GM18498 (cell line): ENCODE measurements at regions not wholly inside any gene's neighbourhood (a gene's known extent, or its start where the extent isn't known, plus 50 kb on each side); places are given as distances from the start of the nearest gene placed in this dataset.

Experiments
- ATAC-seq: cut with Tn5 transposase; IDR thresholded peaks from one replicate; pipeline ENCODE4 v1.9.1; 2021; ENCODE audit warnings: mild to moderate bottlenecking, moderate library complexity; ENCODE audit not compliant: unreplicated experiment

DNA sequence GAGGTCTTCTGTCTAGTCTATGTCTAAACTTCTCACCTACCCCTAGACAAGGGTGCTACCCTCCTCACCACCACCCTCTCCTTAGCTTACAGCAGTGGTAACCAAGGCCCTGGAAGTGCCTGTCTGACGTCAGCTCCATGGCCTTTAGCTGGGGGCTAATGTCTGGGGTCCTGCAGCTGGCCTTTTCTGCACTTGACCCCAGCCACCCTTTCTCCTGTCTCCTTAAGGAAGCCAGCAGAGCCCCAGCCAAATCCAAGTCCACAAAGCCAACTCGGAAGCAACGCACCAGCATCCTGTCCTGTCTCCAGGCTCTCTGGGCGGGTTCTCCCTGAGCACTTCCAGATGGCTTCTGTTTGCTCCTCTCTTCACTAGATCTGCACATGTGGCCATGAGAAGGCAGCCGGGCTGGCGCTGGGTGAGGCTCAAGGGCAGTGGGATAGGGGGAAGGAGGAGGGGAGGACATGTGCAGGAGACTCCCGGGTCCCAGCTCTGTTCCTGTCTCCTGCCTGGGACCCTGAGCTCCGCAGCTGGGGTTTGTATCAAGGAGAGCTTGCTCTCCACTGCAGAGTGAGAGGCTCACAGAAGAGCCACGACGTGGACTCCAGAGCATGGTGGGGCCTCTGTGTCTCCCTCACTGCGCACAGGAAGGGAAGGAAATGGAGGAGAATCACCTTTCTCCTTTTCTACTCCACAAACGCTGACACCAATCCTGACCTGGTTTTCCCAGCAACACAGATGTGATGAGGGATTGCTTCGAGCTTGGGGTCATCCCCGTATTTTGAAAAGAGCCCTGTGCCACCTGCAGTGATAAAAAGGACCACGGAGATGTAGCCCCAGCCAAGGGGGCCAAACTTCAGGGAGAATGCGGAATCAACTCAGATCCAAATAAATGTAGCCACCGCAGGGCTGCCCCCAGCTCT lies 204.2 kb downstream of the USP12 start:
- no peak for ATAC-seq

DNA sequence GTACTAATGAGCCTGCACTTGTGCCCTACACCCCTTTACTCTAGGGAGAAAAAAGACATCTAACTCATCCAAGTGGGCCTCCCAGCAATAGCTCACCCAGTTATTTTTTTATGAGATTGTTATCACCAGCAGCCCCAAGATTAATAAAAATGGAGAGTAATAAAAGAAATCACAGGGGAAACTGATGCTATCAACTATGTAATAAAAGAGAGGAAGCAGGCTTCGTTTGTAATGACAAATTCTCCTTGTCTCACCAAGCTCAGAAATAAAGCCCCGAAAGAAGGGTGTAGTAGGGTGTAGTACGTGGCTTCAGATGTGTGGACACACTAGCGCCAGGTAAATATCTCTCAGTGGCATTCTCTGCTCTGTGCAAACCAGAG lies 204.9 kb downstream of the USP12 start:
- ATAC-seq = no peak

DNA sequence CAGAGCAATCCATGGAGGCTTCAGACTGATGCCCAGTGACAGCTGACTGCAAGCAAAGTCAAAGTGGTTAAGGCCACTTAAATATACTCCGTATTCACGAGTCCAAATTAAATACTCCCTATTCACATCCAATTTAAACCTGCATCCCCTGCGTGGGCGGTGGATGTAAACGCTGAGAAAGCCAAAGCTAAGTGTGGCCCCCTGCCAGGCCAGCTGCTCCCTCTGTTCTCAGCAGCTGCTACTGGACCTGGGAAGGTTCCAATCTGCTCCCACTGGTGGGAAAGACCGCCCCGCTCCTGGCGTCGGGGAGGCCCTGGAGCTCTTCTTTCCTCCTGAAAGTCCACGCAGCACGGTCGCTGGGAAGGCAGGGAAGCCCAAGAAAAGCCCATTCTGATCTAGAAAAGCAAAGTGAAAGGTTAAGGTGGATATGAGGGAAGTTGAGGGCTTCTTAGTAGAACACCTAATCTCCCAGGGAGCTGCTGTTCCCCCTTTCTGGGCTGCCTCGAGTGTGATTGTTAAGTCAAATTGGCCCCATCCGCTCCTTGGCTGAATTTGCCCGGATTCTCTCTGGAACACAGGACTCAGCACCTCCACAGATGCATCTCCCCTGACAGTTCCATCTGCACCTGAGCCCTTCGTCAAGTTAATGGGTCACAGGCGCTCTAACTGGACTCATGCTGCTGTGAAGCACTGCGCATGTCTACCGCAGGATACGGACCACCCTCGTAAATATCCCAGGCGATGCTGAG lies 205.5 kb downstream of the USP12 start:
- no peak for ATAC-seq

DNA sequence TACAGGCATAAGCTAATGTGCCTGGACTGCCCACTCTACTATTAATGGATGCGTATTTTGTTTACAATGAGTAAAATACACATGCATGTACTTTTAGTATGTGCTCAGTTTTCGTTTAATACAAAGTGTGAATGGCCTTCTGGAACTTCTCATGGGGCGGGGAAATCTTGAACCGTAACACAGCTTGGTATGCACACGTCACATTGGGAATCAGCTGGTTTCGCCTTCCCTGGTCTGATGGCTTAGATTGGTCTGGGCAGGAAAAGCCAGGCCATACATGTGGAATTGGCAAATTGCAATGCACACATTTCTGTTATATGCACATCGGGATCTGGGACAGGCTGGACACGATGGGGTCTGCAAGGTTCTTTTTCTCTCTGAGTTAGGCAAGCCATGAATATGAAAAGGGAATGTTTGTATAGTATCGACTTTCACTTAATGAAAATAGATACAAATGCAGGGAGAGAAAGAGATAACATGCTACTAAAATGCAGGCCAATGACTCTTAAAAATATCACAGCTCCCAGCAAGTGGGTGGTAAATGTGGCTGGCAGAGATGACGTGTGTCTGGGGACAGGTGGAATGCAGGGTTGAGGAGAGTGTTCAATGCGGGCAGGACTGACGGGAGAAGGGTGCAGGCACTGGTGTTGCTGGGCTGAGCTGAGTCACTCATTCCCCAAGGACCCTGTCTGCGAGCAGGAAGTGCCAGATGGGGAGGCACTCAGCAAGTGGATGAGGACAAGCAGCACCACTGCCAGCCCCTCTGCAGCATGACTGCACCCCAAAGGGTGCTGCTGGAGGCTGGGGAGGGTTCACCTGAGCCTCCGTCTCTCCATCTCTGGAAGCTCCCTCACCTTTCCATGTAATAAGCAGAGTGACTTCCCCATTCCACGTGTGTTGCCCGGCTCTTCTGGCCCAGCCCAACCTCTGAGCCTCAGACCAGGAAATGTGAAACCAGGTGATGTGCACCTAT lies 204.0 kb upstream of the GPR12 start:
- no peak for ATAC-seq

DNA sequence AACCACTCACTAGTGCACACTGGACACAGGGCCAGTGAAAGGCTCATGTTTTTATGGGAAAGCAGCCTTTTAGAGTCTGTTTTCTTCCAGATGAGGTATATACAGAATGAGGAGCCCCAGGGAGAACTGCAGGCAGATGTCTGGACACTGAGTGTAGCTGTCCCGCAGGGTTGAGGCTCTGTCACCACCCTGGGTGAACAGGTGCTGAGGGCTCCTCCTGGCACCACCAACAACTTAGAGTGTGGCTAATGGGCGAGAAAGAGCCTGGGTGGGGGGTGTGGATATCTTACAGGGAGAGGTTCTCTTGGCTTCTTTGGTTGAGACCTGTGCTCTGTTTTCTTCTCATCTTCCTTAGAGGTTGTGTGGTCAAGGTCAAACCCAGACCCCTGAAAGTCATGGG lies 202.1 kb upstream of the GPR12 start:
- no peak for ATAC-seq

DNA sequence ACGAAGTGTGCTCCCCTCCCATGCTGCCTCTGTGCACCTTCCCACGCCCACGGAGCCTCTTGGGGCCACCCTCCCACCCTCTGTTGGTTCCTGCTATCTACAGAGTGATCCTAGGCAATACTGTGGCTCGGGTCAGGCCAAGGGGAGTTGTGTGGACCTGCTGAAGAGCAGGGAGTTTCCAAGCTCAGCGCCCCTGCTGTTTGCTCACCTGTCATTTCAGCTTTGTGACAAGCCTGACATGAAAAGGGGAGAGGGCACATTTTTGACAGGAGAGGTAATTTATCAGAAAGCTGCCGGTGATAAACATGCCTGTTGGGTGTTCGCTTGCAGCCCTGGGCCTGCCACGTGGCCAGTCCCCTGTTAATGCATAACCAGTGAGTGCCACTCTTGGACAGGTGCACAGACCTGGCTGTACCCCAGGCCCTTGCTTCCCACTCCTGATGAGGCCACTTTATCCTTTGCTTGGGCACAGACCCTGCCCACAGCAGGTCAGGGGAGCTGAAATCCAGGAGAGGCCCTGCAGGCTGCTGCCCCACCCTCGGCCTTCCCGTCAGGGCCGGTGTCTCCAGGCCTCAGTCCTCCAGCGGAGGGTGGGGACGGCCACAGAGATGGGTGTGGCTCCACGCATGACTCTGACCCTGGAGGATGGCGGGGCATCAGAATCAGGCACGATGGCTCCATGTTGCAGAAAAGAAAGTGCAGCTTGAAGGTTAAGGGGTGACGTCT lies 201.5 kb upstream of the GPR12 start:
- no peak for ATAC-seq

DNA sequence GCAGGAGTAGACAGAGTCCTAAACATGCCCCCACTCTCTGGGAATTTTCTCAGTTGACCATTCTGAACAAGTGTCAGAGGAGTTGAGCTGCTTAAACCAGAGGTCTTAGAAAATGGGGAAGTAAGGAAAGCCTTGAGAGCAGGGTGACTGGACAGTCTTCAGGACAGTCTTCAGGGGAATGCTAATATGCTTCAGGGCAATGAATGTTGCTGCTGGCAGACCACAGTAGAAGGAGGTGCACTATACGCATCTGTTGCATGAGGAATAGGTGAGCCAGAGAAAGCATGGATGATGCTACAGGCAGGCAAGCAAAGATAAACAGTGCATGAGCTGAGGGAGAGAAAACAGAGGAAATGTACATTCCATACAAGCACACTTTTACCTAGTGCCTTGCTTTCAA lies 196.6 kb upstream of the GPR12 start:
- no peak for ATAC-seq

DNA sequence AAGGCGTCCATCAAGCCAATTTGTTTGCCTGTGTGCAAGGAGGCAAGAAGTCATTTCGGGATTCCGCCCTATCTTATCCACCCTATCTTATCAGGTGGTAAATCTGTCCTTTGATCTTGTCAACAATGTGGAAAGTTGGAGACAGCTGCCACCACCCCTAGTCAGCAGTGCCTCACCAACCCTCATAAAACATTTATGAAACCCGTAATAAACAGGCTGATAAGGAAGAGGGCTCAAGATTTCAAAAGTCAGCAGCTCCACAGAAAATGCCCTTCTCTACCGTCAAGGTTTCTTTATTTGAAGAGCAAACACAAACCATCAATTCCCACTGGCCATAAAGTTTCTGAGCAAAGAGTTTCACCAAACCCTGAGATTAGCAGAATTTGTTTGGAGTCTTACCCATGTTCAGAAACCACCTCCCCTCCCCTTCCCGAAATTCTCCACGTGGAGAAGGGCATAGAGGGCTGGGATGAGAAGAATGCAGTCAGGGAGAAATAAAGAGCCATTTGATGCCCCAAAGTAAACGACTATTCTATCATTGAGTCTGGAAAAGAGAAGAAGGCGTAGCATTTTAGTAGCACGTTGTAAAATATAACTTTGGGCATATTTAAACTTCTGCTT lies 196.0 kb upstream of the GPR12 start:
- ATAC-seq = no peak

DNA sequence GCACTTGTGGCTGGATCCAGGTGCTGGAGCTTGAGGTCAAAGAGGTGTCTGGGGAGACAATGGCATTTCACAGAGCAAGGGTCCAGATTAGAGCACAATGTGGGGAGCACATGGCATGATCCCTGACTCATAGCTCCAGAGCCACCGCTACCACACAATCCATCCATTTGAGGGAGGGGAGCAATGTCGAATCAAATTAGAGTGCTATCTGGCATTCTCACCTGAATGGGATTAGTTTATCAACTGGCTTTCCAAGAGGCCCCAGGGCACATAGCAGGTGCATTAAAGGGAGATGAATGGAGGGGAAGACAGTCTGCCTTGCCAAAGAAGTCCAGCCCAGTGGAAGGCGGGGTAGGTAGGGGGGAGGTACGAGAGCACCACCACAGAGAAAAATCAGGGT lies 194.4 kb upstream of the GPR12 start:
- no peak for ATAC-seq

DNA sequence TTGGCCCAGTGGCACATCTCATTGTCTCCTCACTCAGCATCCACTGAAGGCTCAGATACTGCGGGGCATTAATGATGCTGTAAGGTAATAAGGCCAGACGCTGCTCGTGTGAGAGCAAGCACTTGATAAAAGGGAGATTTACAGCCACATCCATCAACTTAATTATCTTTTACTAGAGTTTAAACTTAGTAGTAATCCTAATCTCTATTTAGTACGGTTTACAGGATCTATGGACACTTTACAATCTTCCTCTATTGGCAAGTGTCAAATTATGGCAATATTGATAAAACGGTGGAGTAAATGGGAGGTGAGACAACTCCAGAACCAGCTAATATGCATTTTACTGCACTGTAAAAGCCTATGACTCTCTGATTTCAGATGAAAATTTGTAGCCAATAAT lies 192.7 kb upstream of the GPR12 start:
- ATAC-seq = no peak

DNA sequence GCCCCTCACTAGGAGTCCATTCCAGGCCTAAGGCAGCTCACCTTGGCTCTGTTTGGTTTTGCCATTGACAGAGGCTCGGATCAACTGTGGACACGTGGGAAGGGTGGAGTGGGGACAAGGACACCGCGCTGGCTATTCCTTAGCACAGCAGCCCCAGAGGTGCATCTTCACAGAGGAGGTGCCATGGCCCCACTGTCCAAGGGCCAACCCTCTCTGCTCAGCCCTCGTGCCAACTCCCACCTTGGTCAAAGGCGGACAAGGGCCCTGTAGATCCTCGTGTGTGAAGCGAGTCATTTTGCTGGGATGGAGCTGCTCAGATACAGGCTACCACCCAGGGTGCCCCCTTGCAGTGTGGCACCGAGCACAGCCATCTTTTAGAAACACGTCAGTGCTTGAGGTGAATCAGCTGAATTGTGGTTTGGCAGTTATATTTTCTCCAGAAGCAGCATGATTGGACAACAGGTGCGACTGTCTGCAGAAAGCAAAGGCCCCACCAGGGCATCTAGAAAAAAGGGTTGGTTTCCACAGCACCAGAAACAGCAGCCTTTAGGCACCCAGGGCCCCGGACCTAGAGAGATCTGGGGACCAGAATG lies 192.1 kb upstream of the GPR12 start:
- ATAC-seq = no peak

DNA sequence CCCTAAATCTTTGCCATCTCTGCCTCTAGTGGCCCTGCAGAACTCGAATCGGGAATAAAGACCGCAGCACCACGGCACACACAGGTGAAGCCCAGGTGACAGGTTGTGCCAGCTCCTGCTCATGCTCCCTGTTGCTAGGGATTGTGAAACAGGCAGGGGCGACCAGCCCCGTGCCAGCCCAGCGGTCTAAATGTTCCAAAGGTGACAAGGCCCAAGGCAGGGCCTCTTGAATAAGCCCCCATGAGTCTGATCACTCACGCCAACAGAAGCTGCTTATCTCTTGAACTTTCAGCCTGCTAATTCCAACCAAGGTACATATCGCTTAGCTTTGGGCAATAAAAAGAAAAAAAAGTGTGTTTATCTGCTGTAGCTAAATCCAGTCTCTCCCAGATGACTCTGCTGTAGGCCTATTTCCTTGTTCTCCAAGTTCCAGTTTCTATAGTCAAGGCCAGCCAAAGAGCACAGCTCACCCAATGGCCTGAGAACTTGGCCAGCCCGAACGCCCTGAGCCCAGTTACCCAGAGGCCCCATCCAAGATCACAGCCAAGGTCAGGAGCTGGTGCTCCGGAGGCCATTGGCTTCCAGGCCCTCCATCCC lies 191.1 kb upstream of the GPR12 start:
- no peak for ATAC-seq

DNA sequence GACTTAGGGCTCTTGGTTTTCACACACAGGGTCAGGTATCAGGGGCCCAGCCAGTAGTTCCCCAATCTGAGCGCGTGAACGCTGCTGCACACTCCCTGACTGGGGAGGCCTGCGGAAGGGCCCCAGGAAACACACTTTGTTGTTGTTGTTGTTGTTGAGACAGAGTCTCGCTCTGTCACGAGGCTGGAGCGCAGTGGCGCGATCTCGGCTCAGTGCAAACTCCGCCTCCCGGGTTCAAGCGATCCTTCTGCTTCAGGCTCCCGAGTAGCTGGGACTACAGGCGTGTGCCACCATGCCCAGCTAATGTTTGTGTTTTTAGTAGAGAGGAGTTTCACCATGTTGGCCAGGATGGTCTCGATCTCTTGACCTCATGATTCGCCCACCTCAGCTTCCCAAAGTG lies 190.4 kb upstream of the GPR12 start:
- ATAC-seq = no peak

DNA sequence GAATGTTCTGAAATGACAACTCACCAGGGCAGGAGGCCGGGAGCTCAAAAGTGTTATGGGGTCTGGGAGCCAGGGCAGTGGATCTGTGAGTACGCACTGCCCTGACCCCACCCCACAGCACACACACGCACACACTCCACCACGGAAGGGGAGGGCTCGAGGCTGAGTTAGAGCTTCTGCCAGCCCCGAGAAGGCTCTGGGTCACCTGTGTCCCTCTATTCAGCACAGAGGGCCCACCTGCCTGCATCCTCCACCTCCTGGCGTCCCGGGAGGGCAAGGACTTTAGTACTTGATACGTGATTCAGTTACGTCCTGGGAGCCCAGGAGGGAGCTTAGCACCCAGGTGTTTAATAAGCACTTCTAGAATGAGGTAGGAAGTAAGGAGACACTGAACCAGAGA lies 190.0 kb upstream of the GPR12 start:
- no peak for ATAC-seq

DNA sequence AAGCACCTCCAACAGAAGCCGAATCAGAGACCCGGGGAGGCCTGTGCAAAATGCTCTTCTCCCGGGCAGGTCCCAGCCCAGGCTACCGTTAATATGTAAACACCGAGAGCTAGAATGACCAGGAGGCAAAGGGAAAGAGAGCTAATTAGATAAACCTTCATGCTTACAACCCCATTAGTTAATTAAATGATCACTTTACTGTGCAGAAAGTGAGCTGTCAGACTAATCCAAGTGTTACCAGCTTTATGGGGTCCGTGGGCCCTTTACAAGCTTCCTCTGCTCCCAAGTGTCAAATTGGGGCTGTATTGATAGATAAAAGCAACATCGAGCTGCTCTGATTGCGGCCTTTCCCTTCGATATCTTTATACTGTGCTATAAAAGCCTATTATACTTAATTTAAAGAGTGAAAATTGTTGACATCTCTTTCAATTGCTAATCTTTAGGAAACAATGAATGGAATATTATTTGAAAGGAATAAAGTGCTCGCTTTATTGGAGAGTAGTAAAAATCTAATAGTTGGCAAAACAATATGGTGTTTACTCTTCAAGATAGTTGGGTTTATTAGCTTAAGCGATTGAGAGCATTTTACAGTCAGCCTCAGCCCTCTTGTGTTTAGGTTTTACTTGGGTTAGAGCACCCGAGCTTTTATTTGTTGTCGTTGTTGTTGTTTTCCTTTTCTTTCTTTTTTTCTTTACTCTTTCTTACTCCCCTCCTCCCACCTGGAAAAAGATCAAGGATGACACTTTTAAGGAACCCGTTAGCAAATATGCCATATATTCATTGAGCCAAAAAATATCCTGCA lies 189.3 kb upstream of the GPR12 start:
- ATAC-seq = no peak

DNA sequence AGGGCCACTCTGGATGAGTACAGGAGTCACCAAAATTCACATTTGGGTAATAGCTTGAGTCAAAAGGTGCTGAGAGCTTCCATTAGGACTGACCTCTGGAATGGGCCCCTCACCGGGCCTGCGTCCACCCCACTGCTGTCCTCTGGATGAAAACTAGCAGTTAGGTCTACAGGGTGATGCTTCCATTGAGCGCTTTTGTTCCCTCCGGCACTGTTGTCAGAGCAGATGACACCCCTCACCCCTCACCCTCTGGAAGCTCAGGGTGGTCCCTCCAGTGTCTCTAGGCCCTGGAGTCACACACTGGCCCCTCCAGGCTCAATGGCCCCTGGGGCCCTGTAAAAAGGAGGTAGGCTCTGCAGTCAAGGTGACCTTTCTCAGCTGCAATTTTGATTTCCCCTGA lies 187.8 kb upstream of the GPR12 start:
- ATAC-seq = no peak

DNA sequence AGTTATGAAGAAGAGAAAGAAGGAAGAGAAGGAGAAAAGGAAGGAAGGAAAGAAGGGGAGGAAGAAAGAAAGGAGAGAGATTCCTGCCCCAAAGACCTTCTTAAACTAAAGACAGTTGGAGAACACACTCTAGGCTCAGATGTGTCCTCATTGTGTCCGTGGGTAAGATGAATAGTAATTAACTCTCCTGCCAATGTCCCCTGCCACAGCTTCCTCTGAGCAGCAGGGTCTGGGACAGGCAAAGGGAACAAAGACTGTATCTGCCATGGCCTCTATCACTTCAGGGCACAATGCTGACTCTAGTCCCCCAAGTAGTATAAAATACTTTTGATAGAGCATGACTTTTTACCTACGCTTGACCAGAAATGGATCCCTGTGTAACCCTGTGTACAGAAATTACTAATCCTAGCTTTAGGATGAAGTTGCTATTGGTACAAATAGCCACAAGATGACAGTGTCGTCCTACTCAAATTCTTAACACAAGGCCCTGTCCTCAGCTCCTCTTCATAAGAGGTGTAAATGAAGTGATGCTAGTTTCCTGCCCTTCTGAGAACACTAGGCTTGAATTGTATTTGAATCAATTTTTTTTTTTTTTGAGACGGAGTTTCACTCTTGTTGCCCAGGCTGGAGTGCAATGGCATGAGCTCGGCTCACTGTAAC lies 186.2 kb upstream of the GPR12 start:
- no peak for ATAC-seq

DNA sequence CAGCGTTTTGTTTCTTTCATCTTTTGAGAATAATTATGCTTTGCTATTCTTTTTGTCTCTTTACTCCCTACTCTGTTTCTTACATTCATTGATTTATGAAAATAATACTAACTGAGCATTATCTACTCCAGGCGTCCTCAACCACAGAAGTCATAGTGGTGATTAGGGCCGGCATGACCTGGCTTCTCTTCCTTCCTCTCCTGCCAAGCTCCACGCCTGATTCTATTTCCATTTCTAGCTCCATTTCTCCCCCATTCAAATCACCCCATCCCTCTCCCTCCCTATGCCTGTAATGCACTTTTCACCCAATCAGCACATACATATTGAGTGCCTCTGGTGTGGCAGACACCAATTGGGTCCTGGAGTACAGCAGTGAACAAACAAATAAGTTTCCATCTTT lies 183.2 kb upstream of the GPR12 start:
- ATAC-seq = no peak
